Immature natural killer cell (primary cell): ENCODE measurements at regions not wholly inside any gene's neighbourhood (a gene's known extent, or its start where the extent isn't known, plus 50 kb on each side); places are given as distances from the start of the nearest gene placed in this dataset.

Experiments used
- DNase-seq, 3 donors: peaks; one replicate each; pipeline ENCODE4 v3.0.0; 2022; ENCODE audit warnings: mixed read lengths in 1 of 3
- H3K27ac Mint-ChIP-seq, 6 donors: one replicate each; pipeline ENCODE4 v1.8.0; 2020; ENCODE audit warnings: mixed read lengths in 6 of 6, mild to moderate bottlenecking in 5 of 6, inconsistent platforms in 4 of 6, moderate library complexity in 3 of 6
- H3K27me3 Mint-ChIP-seq, 3 donors: one replicate each; pipeline ENCODE4 v1.8.0; 2020 to 2021; ENCODE audit warnings: low read depth in 3 of 3, mild to moderate bottlenecking in 3 of 3, mixed read lengths in 3 of 3, moderate library complexity in 3 of 3, inconsistent platforms in 1 of 3
- H3K36me3 Mint-ChIP-seq, 3 donors: one replicate each; pipeline ENCODE4 v1.8.0; 2020; ENCODE audit warnings: mixed read lengths in 3 of 3, inconsistent platforms in 2 of 3, mild to moderate bottlenecking in 2 of 3
- H3K4me1 Mint-ChIP-seq, 2 donors: one replicate each; pipeline ENCODE4 v1.8.0; 2020; ENCODE audit warnings: inconsistent platforms in 2 of 2, mild to moderate bottlenecking in 2 of 2, mixed read lengths in 2 of 2, moderate library complexity in 1 of 2
- H3K4me3 Mint-ChIP-seq, 5 donors: one replicate each; pipeline ENCODE4 v1.8.0; 2020; ENCODE audit warnings: mild to moderate bottlenecking in 5 of 5, mixed read lengths in 5 of 5, inconsistent platforms in 3 of 5, moderate library complexity in 3 of 5
- H3K9me3 Mint-ChIP-seq, 6 donors: one replicate each; pipeline ENCODE4 v1.8.0; 2020; ENCODE audit warnings: mild to moderate bottlenecking in 6 of 6, mixed read lengths in 6 of 6, inconsistent platforms in 4 of 6, moderate library complexity in 3 of 6

DNA sequence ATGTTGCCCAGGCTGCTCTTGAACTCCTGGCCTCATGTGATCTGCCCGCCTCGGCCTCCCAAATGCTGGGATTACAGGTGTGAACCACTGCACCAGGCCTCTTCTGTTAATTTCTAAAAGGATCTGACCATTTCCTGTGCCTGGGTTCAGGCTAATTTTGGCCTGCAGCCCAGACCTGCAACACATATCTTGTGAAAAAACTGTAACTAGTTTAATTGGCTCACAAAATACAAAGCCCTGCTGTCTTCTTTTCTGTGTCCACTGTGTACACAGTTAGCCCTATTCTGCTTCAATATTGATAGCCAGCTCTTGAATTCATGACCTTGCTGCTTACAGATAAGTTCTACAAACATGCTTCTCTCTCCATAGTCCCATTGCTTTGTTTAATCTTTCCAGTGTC is 753.5 kb downstream of the PDHA2 start:
- peaks cover 0 to 3% (median 1%) of the 10 kb centered on the region in 3 donors for H3K27me3 Mint-ChIP-seq

DNA sequence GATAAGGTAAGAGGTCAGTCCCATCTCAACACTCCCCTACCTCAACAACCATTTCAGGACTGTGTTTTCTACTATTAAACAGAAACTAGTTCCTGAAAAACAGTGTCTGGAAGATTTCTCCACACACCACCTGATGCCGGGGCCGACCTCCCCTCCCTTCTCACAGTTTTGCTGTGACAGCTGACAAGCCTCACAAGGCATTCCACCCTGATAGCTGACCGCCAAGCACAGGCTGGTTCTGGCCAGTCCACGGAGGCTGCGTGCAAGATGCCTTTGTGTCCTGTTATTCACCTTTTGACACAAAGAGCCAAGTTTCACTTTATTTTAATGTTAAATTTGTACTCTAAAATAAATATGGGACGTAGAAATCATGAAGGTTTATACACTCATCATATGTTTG is 758.6 kb downstream of the PDHA2 start:
- Mint-ChIP-seq H3K36me3 (no peaks in the 10 kb centered on the region), H3K4me3 (no peak overlapping the region), H3K27ac (no peak overlapping the region), H3K9me3 (peaks cover 6 to 20% (median 13%) of the 10 kb centered on the region in 6 donors), H3K27me3 (peaks cover 0 to 1% (median 0%) of the 10 kb centered on the region in 3 donors), H3K4me1 (no peaks in the 10 kb centered on the region)
- no peak for DNase-seq

More for the DNA sequence above, 753.5 kb downstream of the PDHA2 start:
- H3K9me3 Mint-ChIP-seq, result peaks cover 10 to 44% (median 27%) of the 10 kb centered on the region in 6 donors
- DNase-seq, result no peak
- no peak overlapping the region for H3K4me3 Mint-ChIP-seq
- H3K36me3 Mint-ChIP-seq, result peaks cover 0 to 3% (median 0%) of the 10 kb centered on the region in 3 donors
- H3K4me1 Mint-ChIP-seq, result no peaks in the 10 kb centered on the region
- H3K27ac Mint-ChIP-seq, result no peak overlapping the region

DNA sequence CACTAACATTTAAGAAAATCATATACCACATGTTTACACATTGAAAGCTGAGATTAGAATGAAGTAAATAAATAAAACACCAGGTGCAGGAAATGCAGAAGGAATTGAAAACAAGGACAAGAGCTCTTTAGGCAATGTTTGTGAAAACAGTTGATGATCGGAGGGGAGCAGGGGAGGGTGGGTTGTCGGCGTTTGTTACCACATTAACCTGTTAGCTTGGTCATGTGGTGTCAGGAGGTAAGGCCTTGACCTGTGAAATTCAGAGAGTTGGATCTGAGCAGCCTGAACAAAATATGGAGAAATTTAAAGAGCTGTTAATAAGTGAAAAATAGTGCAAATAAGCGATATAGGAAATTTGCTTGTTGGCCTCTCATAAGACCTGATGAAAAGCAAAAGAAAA is 759.9 kb downstream of the PDHA2 start:
- H3K4me1 Mint-ChIP-seq, result no peaks in the 10 kb centered on the region
- H3K27me3 Mint-ChIP-seq, result peaks cover 0 to under 1% (median 0%) of the 10 kb centered on the region in 3 donors
- no peak for DNase-seq
- H3K4me3 Mint-ChIP-seq, result no peak overlapping the region
- peaks cover 4 to 20% (median 9%) of the 10 kb centered on the region in 6 donors for H3K9me3 Mint-ChIP-seq
- no peak overlapping the region for H3K27ac Mint-ChIP-seq
- H3K36me3 Mint-ChIP-seq, result no peaks in the 10 kb centered on the region

DNA sequence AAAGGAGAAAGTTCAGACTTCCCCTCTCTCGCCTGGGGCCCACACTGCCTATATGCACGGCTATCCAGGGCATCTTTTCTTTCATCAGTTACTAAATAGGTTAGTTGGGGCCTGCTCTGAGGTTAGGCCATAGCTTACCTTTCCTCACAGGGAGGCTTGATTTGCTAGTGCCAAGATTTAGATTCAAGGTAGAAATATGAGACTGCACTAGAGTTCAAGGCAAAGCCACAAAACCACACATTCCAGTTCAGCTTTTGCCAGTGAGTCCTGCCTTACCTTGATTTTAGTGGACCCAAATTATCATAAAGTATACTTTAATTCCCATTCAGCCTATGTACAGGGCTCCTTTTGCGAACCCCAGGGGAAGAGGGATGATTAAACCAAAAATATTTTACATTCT is 762.8 kb downstream of the PDHA2 start:
- H3K36me3 Mint-ChIP-seq, result no peaks in the 10 kb centered on the region
- no peak overlapping the region for H3K27ac Mint-ChIP-seq
- peaks cover 0 to 2% (median 0%) of the 10 kb centered on the region in 3 donors for H3K27me3 Mint-ChIP-seq
- no peak for DNase-seq
- H3K4me1 Mint-ChIP-seq, result no peaks in the 10 kb centered on the region
- H3K9me3 Mint-ChIP-seq, result peaks cover 2 to 20% (median 5%) of the 10 kb centered on the region in 6 donors
- no peak overlapping the region for H3K4me3 Mint-ChIP-seq

DNA sequence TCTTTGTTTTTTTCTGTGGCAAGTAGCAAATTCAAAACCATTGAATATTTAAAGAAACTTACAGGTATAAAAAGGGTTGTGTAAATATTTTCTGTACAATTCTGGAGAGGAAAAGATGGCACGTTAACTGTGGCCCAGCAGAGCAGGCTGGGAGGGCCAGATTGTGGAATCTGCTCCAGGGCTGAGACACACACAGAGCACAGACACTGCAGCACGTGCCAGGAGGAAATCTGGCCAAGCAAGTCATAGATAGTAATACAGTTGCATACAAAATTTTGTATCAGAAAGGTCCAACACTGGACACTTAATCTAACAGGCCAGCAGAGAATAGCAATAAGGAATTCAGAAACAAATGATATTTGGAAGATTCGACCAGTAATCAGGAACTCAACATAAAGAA is 763.7 kb downstream of the PDHA2 start:
- Mint-ChIP-seq H3K4me1 (no peaks in the 10 kb centered on the region), H3K36me3 (peaks cover 0 to 4% (median 4%) of the 10 kb centered on the region in 3 donors), H3K27ac (no peak overlapping the region), H3K9me3 (peaks cover 4 to 26% (median 10%) of the 10 kb centered on the region in 6 donors), H3K27me3 (peaks cover 0 to 2% (median 0%) of the 10 kb centered on the region in 3 donors), H3K4me3 (no peak overlapping the region)
- DNase-seq, result no peak

DNA sequence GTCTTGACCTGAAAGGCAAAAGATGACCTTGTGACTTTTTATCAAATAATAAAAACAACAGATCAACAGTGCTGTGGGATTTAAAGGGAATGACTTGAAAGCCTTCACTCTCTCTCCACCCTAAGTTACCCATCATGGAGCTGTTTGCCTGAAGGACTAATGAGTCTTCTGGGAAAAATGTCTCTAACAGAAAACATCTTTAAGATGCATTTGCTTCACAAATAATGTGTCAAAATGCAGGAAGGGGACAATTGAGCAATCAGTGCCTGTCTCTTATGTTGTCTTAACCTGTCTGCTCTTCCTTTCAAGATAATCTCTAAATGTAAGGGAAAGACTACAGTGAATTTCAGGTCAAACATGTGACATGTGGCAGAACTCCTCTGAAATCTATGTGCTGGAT is 766.6 kb downstream of the PDHA2 start:
- no peak overlapping the region for H3K27ac Mint-ChIP-seq
- no peak for DNase-seq
- peaks cover 0 to 4% (median 4%) of the 10 kb centered on the region in 3 donors for H3K36me3 Mint-ChIP-seq
- peaks cover 2 to 35% (median 10%) of the 10 kb centered on the region in 6 donors for H3K9me3 Mint-ChIP-seq
- no peak overlapping the region for H3K4me3 Mint-ChIP-seq
- no peaks in the 10 kb centered on the region for H3K4me1 Mint-ChIP-seq
- peaks cover 0 to 2% (median 0%) of the 10 kb centered on the region in 3 donors for H3K27me3 Mint-ChIP-seq

DNA sequence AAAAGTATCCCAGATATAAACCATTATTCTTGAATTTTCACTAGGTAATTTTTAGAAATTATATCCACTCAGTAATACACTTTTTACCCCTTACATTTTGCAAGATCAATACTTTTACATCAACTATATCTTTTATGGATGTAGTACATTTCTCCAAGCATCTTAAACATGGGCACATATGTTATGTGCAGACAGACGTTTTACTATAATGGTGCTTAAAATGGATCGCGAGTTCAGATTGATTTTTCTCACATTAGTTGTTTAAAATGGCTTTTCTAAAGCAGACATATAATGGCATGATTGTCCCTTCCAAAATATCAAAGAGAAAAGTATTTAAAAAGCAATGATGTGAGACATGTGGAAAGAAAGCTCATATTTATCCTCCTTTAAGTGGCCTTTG is 786.1 kb downstream of the PDHA2 start:
- Mint-ChIP-seq H3K27me3 (no peaks in the 10 kb centered on the region), H3K36me3 (no peaks in the 10 kb centered on the region), H3K4me1 (no peaks in the 10 kb centered on the region), H3K9me3 (peaks cover 3 to 53% (median 16%) of the 10 kb centered on the region in 6 donors), H3K4me3 (no peak overlapping the region), H3K27ac (no peak overlapping the region)
- no peak for DNase-seq

DNA sequence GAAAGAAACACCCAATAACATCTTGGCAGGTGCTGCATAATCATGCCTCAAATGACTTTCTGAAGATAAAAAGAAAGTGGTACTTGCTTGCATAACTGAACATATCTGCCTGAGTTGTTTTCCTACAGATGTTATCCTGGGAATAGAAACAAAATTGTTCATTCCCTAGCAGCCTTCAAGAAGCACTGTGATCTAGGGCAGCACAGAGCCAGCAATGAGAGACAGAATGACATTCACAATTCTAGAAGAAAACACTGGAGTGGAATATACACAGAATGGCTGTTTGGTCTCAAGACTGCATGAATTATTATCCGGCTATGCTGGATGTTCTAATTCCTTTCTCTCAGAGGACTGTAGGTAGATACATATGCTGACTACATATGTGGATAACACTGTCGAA is 790.9 kb downstream of the PDHA2 start:
- Mint-ChIP-seq H3K4me1 (no peaks in the 10 kb centered on the region), H3K9me3 (peaks cover 2 to 21% (median 9%) of the 10 kb centered on the region in 6 donors), H3K4me3 (no peak overlapping the region), H3K36me3 (no peaks in the 10 kb centered on the region), H3K27ac (no peak overlapping the region), H3K27me3 (no peaks in the 10 kb centered on the region)
- no peak for DNase-seq

DNA sequence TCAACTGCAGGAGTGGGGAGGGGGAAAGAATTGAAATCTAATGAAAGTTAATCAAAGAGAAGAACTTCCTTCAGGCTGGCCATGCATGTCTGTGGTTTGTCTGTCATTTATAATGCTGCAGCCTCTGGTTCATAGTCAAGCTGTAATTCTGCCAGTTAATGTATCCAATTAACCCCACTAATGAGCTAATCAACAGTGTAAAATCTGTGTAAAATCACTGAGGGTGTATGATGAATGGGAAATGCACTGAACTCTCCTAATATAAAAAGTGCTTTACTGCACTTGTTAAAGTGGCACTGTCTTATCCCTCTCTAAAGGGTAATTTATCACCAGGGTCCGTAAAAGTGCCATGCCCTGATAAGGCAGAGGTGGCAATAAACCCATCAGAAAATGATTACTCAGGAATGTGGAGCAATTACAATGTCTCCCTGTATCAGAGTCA is 798.1 kb downstream of the PDHA2 start:
- H3K4me3 Mint-ChIP-seq, result no peak overlapping the region
- DNase-seq, result no peak
- no peaks in the 10 kb centered on the region for H3K4me1 Mint-ChIP-seq
- H3K9me3 Mint-ChIP-seq, result peaks cover 5 to 34% (median 17%) of the 10 kb centered on the region in 6 donors
- H3K36me3 Mint-ChIP-seq, result no peaks in the 10 kb centered on the region
- no peak overlapping the region for H3K27ac Mint-ChIP-seq
- H3K27me3 Mint-ChIP-seq, result no peaks in the 10 kb centered on the region

DNA sequence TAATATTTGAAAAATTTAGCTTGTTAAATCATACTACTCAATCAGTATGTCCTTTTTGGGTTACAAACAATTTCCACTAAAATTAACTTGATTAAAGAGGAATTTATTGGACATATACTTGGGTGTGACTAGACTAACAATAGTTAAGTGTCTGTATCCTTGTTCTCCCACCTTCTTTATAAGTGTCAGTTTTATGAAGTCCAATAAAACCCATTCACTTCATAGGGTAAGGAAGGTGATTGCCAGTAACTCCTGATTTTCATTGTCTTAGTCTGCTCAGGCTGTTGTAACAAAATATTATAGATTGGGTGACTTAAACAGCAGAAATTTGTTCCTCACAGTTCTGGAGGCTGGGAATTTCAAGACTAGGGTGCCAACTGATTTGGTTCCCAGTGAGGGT is 800.0 kb downstream of the PDHA2 start:
- no peaks in the 10 kb centered on the region for H3K4me1 Mint-ChIP-seq
- H3K27ac Mint-ChIP-seq, result no peak overlapping the region
- peaks cover 4 to 35% (median 20%) of the 10 kb centered on the region in 6 donors for H3K9me3 Mint-ChIP-seq
- DNase-seq, result no peak
- H3K27me3 Mint-ChIP-seq, result no peaks in the 10 kb centered on the region
- no peak overlapping the region for H3K4me3 Mint-ChIP-seq
- H3K36me3 Mint-ChIP-seq, result no peaks in the 10 kb centered on the region

DNA sequence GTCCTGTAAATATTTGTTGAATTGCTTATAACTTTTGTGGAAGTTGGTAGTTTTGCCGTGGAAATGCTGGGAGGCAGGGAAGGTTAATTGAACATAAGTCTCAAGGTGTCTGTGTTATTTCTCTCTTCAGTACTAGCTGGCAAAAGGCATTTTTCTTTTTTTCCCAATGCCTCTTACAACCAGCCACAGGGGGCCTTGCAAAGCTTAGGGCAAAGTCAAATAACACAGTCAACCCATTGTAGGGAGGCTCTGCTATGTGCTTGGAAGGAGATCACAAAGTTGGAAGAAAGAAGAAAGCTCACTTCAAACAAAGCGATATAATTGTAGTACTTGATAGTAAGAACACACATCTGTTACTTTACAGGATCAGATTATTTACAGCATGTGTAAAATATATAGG is 802.6 kb downstream of the PDHA2 start:
- Mint-ChIP-seq H3K4me1 (no peaks in the 10 kb centered on the region), H3K27ac (no peak overlapping the region), H3K27me3 (peaks cover 0 to under 1% (median 0%) of the 10 kb centered on the region in 3 donors), H3K36me3 (no peaks in the 10 kb centered on the region), H3K4me3 (no peak overlapping the region), H3K9me3 (peaks cover 6 to 42% (median 18%) of the 10 kb centered on the region in 6 donors)
- DNase-seq, result no peak

DNA sequence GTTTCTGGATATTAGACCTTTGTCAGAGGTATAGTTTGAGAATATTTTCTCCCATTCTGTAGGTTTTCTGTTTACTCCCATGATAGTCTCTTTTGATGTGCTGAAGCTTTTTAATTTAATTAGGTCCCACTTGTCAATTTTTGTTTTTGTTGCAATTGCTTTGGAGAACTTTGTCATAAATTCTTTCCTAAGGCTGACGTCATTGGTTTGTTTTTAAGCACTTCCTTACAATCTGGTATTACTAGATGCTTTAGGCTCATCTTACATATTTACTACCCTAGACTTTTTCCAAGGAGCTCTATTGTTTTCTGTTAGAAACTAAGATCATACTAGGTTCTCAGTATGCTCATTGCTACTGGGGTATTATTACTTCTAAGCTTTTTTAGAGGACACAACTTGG is 806.3 kb downstream of the PDHA2 start:
- Mint-ChIP-seq H3K9me3 (peaks cover 8 to 43% (median 15%) of the 10 kb centered on the region in 6 donors), H3K27ac (no peak overlapping the region), H3K27me3 (peaks cover 0 to 1% (median 0%) of the 10 kb centered on the region in 3 donors), H3K36me3 (no peaks in the 10 kb centered on the region), H3K4me1 (no peaks in the 10 kb centered on the region), H3K4me3 (no peak overlapping the region)
- DNase-seq, result no peak

DNA sequence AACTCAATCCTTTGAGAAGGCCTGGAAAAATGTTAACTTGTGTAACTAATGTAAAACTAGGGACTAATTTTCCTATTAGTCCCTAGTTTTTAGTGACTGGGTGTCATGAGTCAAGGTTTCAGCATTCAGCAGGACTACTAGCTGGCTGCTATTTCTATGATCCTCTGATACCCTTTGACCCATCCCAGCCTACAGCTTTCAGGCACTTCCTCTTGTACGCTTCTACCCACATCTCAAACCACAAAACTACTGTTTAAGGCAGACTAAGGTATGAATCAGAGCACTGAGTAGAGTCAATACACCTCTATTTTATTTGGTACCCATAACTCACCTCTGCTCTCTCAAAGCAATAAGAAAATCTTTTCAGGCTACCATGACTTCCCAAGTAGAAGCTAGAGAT is 809.6 kb downstream of the PDHA2 start:
- Mint-ChIP-seq H3K27me3 (peaks cover 0 to 1% (median 0%) of the 10 kb centered on the region in 3 donors), H3K4me1 (no peaks in the 10 kb centered on the region), H3K9me3 (peaks cover 8 to 47% (median 13%) of the 10 kb centered on the region in 6 donors), H3K36me3 (no peaks in the 10 kb centered on the region), H3K27ac (no peak overlapping the region), H3K4me3 (no peak overlapping the region)
- no peak for DNase-seq

DNA sequence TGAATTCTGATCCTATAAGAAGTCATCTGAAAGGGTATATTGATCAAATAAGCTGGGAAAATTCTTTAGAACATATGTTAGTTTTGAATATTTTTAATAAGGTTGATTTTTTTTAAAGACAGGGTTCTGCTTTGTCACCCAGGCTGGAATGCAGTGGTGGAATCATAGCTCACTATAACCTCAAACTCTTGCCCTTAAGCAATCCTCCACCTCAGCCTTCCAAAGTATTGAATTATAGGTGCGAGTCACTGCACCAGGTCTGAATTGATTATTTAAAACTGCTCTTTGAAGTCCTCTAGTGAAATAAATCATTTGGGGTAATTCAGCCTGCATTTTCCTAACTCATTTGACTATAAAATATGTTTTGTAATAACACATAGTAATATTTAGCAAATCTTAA is 812.3 kb downstream of the PDHA2 start:
- DNase-seq, result no peak
- Mint-ChIP-seq H3K36me3 (no peaks in the 10 kb centered on the region), H3K9me3 (peaks cover 4 to 26% (median 11%) of the 10 kb centered on the region in 6 donors), H3K4me1 (no peaks in the 10 kb centered on the region), H3K27ac (no peak overlapping the region), H3K27me3 (peaks cover 0 to 1% (median 0%) of the 10 kb centered on the region in 3 donors), H3K4me3 (no peak overlapping the region)

DNA sequence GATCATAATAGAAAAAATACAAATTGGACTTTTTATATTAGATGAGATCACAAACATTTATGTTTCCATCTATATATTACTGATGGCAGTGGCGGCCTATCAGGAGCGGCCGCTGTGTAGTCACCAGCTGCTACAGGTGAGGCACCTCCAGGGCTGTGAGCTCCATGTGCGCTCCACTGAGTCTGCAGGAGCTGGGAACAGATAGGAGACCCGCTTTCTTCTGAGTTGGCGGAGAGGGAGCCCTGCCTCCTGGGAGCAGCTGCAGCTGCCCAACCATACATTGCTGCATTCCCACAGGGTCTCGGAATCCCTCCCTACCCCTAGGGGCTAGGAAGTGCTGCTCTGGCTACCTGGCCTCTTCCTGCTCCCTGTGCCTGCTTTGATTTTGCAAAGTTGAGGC is 812.9 kb downstream of the PDHA2 start:
- no peaks in the 10 kb centered on the region for H3K36me3 Mint-ChIP-seq
- no peak for DNase-seq
- H3K27ac Mint-ChIP-seq, result no peak overlapping the region
- H3K9me3 Mint-ChIP-seq, result peaks cover 5 to 23% (median 8%) of the 10 kb centered on the region in 6 donors
- no peaks in the 10 kb centered on the region for H3K27me3 Mint-ChIP-seq
- H3K4me1 Mint-ChIP-seq, result no peaks in the 10 kb centered on the region
- H3K4me3 Mint-ChIP-seq, result no peak overlapping the region
